Sciatic nerve (tissue), 2 donors: ENCODE measurements at regions not wholly inside any gene's neighbourhood (a gene's known extent, or its start where the extent isn't known, plus 50 kb on each side); places are given as distances from the start of the nearest gene placed in this dataset.

Experiments
- ATAC-seq: fragments of 200-7000 bp; cut with Tn5 transposase; one replicate; pipeline ENCODE4 v1.9.1; 2020; ENCODE audit warnings: mild to moderate bottlenecking, moderate library complexity
- DNase-seq: peaks from one replicate; pipeline ENCODE4 v3.0.0-alpha.2; 2020; ENCODE audit warnings: low spot score
- intact Hi-C: fragments of 100-400 bp; cut with DNase I; formaldehyde crosslinking; loops from one replicate; pipeline ENCODE4 v1.14.2; 2022
- donor health status: DM: no; HTN: no; CAD: no.
- donor health status: DM: no; HTN: no; CAD: no.

- intact Hi-C loops: no loop called here
- no peak for DNase-seq
- no peak for ATAC-seq
These were observed 355.7 kb downstream of the MID1IP1 start for GRCh38 chrX:39157006-39157405.

- ATAC-seq: peak; percentile 41
These were observed 356.5 kb downstream of the MID1IP1 start for GRCh38 chrX:39157796-39158195.

GRCh38 chrX:39158801-39159657 is 357.8 kb downstream of the MID1IP1 start:
- DNase-seq: no peak
- intact Hi-C loops: no loop called here
- ATAC-seq: peak; percentile 13

More at GRCh38 chrX:39157796-39158195, 356.5 kb downstream of the MID1IP1 start:
- intact Hi-C loops: no loop called here
- no peak for DNase-seq

GRCh38 chrX:39159921-39160507 is 358.8 kb downstream of the MID1IP1 start:
- ATAC-seq: no peak
- intact Hi-C loops: no loop called here

GRCh38 chrX:39161611-39162255 is 360.5 kb downstream of the MID1IP1 start:
- intact Hi-C loops: no loop called here
- no peak for ATAC-seq
- no peak for DNase-seq

More at GRCh38 chrX:39159921-39160507, 358.8 kb downstream of the MID1IP1 start:
- no peak for DNase-seq

- intact Hi-C loops: no loop called here
- DNase-seq: no peak
- peak; percentile 65 for ATAC-seq
These were observed 361.1 kb downstream of the MID1IP1 start for GRCh38 chrX:39162322-39162735.

- intact Hi-C loops: no loop called here
- DNase-seq (no peak), ATAC-seq (no peak)
These were observed 362.4 kb downstream of the MID1IP1 start for GRCh38 chrX:39163581-39164126.

- intact Hi-C loops: no loop called here
- DNase-seq (no peak), ATAC-seq (no peak)
These were observed 363.0 kb downstream of the MID1IP1 start for GRCh38 chrX:39164212-39164611.

- no peak for ATAC-seq
- intact Hi-C loops: no loop called here
- no peak for DNase-seq
These were observed 363.9 kb downstream of the MID1IP1 start for GRCh38 chrX:39165185-39165584.

- ATAC-seq (no peak), DNase-seq (no peak)
- intact Hi-C loops: no loop called here
These were observed 364.5 kb downstream of the MID1IP1 start for GRCh38 chrX:39165773-39166172.

- DNase-seq (no peak), ATAC-seq (no peak)
- intact Hi-C loops: no loop called here
These were observed 366.5 kb downstream of the MID1IP1 start for GRCh38 chrX:39167791-39168190.

- DNase-seq (no peak), ATAC-seq (no peak)
- intact Hi-C loops: no loop called here
These were observed 367.4 kb downstream of the MID1IP1 start for GRCh38 chrX:39168609-39169008.

GRCh38 chrX:39169976-39170375 is 368.7 kb downstream of the MID1IP1 start:
- intact Hi-C loops: no loop called here
- ATAC-seq: no peak
- DNase-seq: no peak

- DNase-seq: no peak
- ATAC-seq: no peak
- intact Hi-C loops: no loop called here
These were observed 369.2 kb downstream of the MID1IP1 start for GRCh38 chrX:39170464-39170863.

- no peak for ATAC-seq
- intact Hi-C loops: no loop called here
- DNase-seq: no peak
These were observed 370.4 kb downstream of the MID1IP1 start for GRCh38 chrX:39171686-39172085.

GRCh38 chrX:39174241-39174771 is 373.0 kb downstream of the MID1IP1 start:
- ATAC-seq: no peak
- intact Hi-C loops: no loop called here
- no peak for DNase-seq

GRCh38 chrX:39174772-39175417 is 373.6 kb downstream of the MID1IP1 start:
- DNase-seq (no peak), ATAC-seq (peak; percentile 80)
- intact Hi-C loops: no loop called here

- DNase-seq (no peak), ATAC-seq (no peak)
- intact Hi-C loops: no loop called here
These were observed 374.3 kb downstream of the MID1IP1 start for GRCh38 chrX:39175418-39176057.

- ATAC-seq (no peak), DNase-seq (no peak)
- intact Hi-C loops: no loop called here
These were observed 374.8 kb downstream of the MID1IP1 start for GRCh38 chrX:39176105-39176504.
